Adrenal gland (tissue), 9 donors: ENCODE measurements at regions not wholly inside any gene's neighbourhood (a gene's known extent, or its start where the extent isn't known, plus 50 kb on each side); places are given as distances from the start of the nearest gene placed in this dataset.
"Not testable (repeated sequence)": the region's sequence is repeated elsewhere in the genome, so short reads cannot be mapped to it uniquely, and the experiment has no call there.

Source experiments
- DNase-seq, 7 donors: peaks; one replicate each; pipeline ENCODE4 v3.0.0-alpha.2; 2019 to 2020
- H3K27ac ChIP-seq, 5 donors: fragments of 200-600 bp; sonication (generic) in 4 of 5; 1 replicate in 3 of 5; 2 replicates in 2 of 5; pipeline versions ENCODE4 v1.5.1 to v1.8.0; 2016 to 2020; ENCODE audit warnings: mild to moderate bottlenecking in 1 of 5
- H3K27me3 ChIP-seq: fragments of 200-600 bp; 2 replicates; pipeline ENCODE4 v1.8.0; 2021
- H3K36me3 ChIP-seq, 2 donors: fragments of 200-600 bp; replicated peaks in 1 of 2; 1 replicate in 1 of 2; 2 replicates in 1 of 2; pipeline versions ENCODE4 v1.5.1 to v1.8.0; 2018 to 2022
- H3K4me1 ChIP-seq, 2 donors: fragments of 200-600 bp; replicated peaks in 1 of 2; 1 replicate in 1 of 2; 2 replicates in 1 of 2; pipeline versions ENCODE4 v1.5.1 to v1.8.0; 2018 to 2021
- H3K4me3 ChIP-seq, 4 donors: fragments of 200-600 bp; sonication (generic) in 3 of 4; one replicate each; pipeline ENCODE4 v1.5.1; 2016 to 2018
- H3K9me3 ChIP-seq, 3 donors: fragments of 200-600 bp; sonication (generic) in 1 of 3; replicated peaks in 1 of 3; 1 replicate in 2 of 3; 2 replicates in 1 of 3; pipeline versions ENCODE4 v1.5.1 to v1.8.0; 2016 to 2021
- CTCF ChIP-seq, 6 experiments: fragments of 450-650 bp in 4 of 6; fragments of 200-600 bp in 2 of 6; sonication (generic) in 1 of 6; IDR thresholded peaks; 1 replicate in 5 of 6; 2 replicates in 1 of 6; pipeline versions ENCODE4 v1.5.1 to v1.8.0; 2016 to 2021; ENCODE audit warnings: antibody characterized with exemption in 6 of 6, mild to moderate bottlenecking in 2 of 6, moderate library complexity in 1 of 6
- POLR2A ChIP-seq, 2 donors: fragments of 450-650 bp; IDR thresholded peaks; one replicate each; pipeline ENCODE4 v1.6.1; 2017; ENCODE audit warnings: antibody characterized with exemption in 2 of 2, mild to moderate bottlenecking in 2 of 2, moderate library complexity in 1 of 2
- WGBS, 4 donors: extraction: QIAGEN DNeasy Blood & Tissue Kit in 2 of 4; methylation state at CpG; one replicate each; pipeline versions ENCODE4 v1.1.5 to v1.1.7; 2013 to 2017; 5-methylcytosine and 5-hydroxymethylcytosine counted together
- intact Hi-C, 2 donors: fragments of 100-400 bp; cut with DNase I; formaldehyde crosslinking; loops; one replicate each; pipeline versions ENCODE4 v1.14.1 to v1.15.0; 2022 to 2023
- donor health status: healthy with polysubstance abuse.
- donor health status: Bipolar disorder and iron deficiency.
- donor health status: DM: yes; HTN: yes; CAD: no.
- donor health status: DM: no; HTN: no; CAD: no.
- donor health status: DM: no; HTN: no; CAD: no.

- Histone ChIP-seq H3K9me3 (no peaks in the 10 kb centered on the region), H3K36me3 (no peaks in the 10 kb centered on the region), H3K4me3 (no peak overlapping the region), H3K27me3 (no peaks in the 10 kb centered on the region), H3K27ac (no peak overlapping the region), H3K4me1 (no peaks in the 10 kb centered on the region)
- DNase-seq = no peak
- TF ChIP-seq CTCF (IDR thresholded peaks at IDR 0.05) (no peak), POLR2A (IDR thresholded peaks at IDR 0.05) (no peak)
- intact Hi-C loops = no loop called here
These were observed 265.4 kb upstream of the MAGEB18 start for GRCh38 chrX:25872786-25873185.

GRCh38 chrX:25873196-25873595 lies 264.9 kb upstream of the MAGEB18 start:
- intact Hi-C loops = no loop called here
- Histone ChIP-seq H3K27ac (no peak overlapping the region), H3K36me3 (no peaks in the 10 kb centered on the region), H3K4me1 (no peaks in the 10 kb centered on the region), H3K9me3 (no peaks in the 10 kb centered on the region), H3K4me3 (no peak overlapping the region), H3K27me3 (no peaks in the 10 kb centered on the region)
- DNase-seq = no peak
- no peak for TF ChIP-seq POLR2A (IDR thresholded peaks at IDR 0.05)
- TF ChIP-seq CTCF (IDR thresholded peaks at IDR 0.05) = no peak
- 31 to 42% (median 36%) methylated on average over 2 of the region's 2 CpGs for WGBS, 4 donors

GRCh38 chrX:25878806-25879205 lies 259.3 kb upstream of the MAGEB18 start:
- TF ChIP-seq CTCF (IDR thresholded peaks at IDR 0.05) = no peak
- TF ChIP-seq POLR2A (IDR thresholded peaks at IDR 0.05) = no peak
- no peak overlapping the region for H3K4me3 ChIP-seq
- WGBS, 4 donors = 2 to 68% (median 58%) methylated on average over 1 of the region's 1 CpG
- no peaks in the 10 kb centered on the region for H3K27me3 ChIP-seq
- H3K27ac ChIP-seq = no peak overlapping the region
- no peak for DNase-seq
- no peaks in the 10 kb centered on the region for H3K4me1 ChIP-seq
- intact Hi-C loops = no loop called here
- H3K36me3 ChIP-seq = no peaks in the 10 kb centered on the region
- H3K9me3 ChIP-seq = no peaks in the 10 kb centered on the region

- H3K27ac ChIP-seq, intact Hi-C loops: not testable (repeated sequence)
- 67 to 70% (median 67%) methylated on average over 5 of the region's 5 CpGs; no CpG with 5 or more reads in 1 of the 4 donors for WGBS, 4 donors
These were observed 255.6 kb upstream of the MAGEB18 start for GRCh38 chrX:25882503-25882902.

GRCh38 chrX:25897758-25898157 lies 240.4 kb upstream of the MAGEB18 start:
- no peaks in the 10 kb centered on the region for H3K9me3 ChIP-seq
- H3K4me1 ChIP-seq = no peaks in the 10 kb centered on the region
- WGBS, 4 donors = 81 to 96% (median 93%) methylated on average over 4 of the region's 4 CpGs
- no peak overlapping the region for H3K27ac ChIP-seq
- no peaks in the 10 kb centered on the region for H3K27me3 ChIP-seq
- TF ChIP-seq CTCF (IDR thresholded peaks at IDR 0.05) (no peak), POLR2A (IDR thresholded peaks at IDR 0.05) (no peak)
- DNase-seq = no peak
- H3K4me3 ChIP-seq = no peak overlapping the region
- intact Hi-C loops = no loop called here
- H3K36me3 ChIP-seq = no peaks in the 10 kb centered on the region

More at GRCh38 chrX:25882503-25882902, 255.6 kb upstream of the MAGEB18 start:
- H3K4me3 ChIP-seq, DNase-seq, H3K36me3 ChIP-seq, H3K4me1 ChIP-seq, H3K27me3 ChIP-seq, H3K9me3 ChIP-seq: not testable (repeated sequence)

GRCh38 chrX:25905728-25906127 lies 232.4 kb upstream of the MAGEB18 start:
- intact Hi-C loops, DNase-seq: not testable (repeated sequence)
- 91 to 95% methylated on average over 11 to 14 of the region's 30 CpGs; no CpG with 5 or more reads in 2 of the 4 donors for WGBS, 4 donors

More at GRCh38 chrX:25905728-25906127, 232.4 kb upstream of the MAGEB18 start:
- H3K27ac ChIP-seq, H3K9me3 ChIP-seq, H3K4me1 ChIP-seq, H3K4me3 ChIP-seq, H3K36me3 ChIP-seq, H3K27me3 ChIP-seq: not testable (repeated sequence)
